ENCODE measurements at regions not wholly inside any gene's neighbourhood (a gene's known extent, or its start where the extent isn't known, plus 50 kb on each side); places are given as distances from the start of the nearest gene placed in this dataset.

DNA sequence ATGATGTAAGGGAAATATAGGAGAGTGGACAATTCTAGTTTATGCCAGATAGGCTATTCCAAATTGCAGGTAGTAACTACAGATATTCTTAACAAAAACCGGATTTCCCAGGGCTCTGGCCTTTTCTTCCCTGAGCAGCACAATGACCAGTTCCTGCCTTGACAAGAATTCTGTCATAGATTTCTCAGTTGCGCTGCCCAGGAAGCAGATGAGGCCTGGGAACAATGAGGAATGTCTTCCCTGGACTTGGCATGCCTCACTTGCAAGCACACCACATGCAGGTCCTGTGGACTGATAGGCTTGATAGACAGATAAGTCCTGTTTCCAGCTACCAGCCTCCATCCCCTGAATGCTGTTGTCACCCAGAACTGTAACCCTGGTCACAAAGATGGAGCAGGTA, 174.5 kb upstream of the PRSS58 start:
- TF ChIP-seq, protein P1, sequence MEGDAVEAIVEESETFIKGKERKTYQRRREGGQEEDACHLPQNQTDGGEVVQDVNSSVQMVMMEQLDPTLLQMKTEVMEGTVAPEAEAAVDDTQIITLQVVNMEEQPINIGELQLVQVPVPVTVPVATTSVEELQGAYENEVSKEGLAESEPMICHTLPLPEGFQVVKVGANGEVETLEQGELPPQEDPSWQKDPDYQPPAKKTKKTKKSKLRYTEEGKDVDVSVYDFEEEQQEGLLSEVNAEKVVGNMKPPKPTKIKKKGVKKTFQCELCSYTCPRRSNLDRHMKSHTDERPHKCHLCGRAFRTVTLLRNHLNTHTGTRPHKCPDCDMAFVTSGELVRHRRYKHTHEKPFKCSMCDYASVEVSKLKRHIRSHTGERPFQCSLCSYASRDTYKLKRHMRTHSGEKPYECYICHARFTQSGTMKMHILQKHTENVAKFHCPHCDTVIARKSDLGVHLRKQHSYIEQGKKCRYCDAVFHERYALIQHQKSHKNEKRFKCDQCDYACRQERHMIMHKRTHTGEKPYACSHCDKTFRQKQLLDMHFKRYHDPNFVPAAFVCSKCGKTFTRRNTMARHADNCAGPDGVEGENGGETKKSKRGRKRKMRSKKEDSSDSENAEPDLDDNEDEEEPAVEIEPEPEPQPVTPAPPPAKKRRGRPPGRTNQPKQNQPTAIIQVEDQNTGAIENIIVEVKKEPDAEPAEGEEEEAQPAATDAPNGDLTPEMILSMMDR (conservative IDR thresholded peaks at IDR 0.05; ENCODE audit: low read length): no peak
- TF ChIP-seq EZH2phosphoT487 (IDR thresholded peaks at IDR 0.05; ENCODE audit: borderline replicate concordance): no peak

Data from Loucy (cell line).